ENCODE measurements at regions not wholly inside any gene's neighbourhood (a gene's known extent, or its start where the extent isn't known, plus 50 kb on each side); places are given as distances from the start of the nearest gene placed in this dataset.

- intact Hi-C loops (cut with DNase I; ENCODE audit: low total_unique reads) = no loop called here
- TF ChIP-seq, protein P1, sequence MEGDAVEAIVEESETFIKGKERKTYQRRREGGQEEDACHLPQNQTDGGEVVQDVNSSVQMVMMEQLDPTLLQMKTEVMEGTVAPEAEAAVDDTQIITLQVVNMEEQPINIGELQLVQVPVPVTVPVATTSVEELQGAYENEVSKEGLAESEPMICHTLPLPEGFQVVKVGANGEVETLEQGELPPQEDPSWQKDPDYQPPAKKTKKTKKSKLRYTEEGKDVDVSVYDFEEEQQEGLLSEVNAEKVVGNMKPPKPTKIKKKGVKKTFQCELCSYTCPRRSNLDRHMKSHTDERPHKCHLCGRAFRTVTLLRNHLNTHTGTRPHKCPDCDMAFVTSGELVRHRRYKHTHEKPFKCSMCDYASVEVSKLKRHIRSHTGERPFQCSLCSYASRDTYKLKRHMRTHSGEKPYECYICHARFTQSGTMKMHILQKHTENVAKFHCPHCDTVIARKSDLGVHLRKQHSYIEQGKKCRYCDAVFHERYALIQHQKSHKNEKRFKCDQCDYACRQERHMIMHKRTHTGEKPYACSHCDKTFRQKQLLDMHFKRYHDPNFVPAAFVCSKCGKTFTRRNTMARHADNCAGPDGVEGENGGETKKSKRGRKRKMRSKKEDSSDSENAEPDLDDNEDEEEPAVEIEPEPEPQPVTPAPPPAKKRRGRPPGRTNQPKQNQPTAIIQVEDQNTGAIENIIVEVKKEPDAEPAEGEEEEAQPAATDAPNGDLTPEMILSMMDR (IDR thresholded peaks at IDR 0.05) = no peak
Measured at GRCh38 chr12:131592972-131593371, 117.9 kb upstream of the SFSWAP start.

DNA sequence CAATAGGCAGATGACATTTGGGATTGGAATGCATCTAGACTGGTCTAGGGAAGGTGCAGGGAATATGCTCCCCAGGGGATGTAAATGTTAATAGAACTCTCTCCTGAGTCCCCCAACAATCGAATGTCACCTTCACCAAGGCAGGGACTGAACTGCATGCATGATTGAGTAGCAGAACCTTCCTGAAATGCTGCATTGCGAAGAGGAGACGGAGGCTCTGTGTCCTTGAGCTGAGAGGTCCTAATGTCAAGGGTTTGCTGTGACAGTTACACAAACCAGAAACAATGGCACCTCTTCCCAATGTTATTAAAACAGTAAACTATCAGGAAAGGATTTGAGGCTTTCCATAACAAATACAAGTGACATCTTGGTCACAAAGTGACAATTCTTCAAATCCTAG, 117.5 kb upstream of the SFSWAP start:
- Histone ChIP-seq H3K27ac (no peak overlapping the region), H3K27me3 (peaks cover 0 to 26% of the 10 kb centered on the region in 2 donors), H3K4me1 (no peaks in the 10 kb centered on the region), H3K9me3 (no peaks in the 10 kb centered on the region), H3K4me3 (no peak overlapping the region), H3K36me3 (no peaks in the 10 kb centered on the region)
- no peak for DNase-seq
- intact Hi-C loops (cut with DNase I; ENCODE audit: low total_unique reads) = no loop called here
- TF ChIP-seq, protein P1 (IDR thresholded peaks at IDR 0.05) = no peak

More at GRCh38 chr12:131592972-131593371, 117.9 kb upstream of the SFSWAP start:
- H3K36me3 ChIP-seq = no peaks in the 10 kb centered on the region
- no peak for DNase-seq
- no peak overlapping the region for H3K4me3 ChIP-seq
- no peak overlapping the region for H3K27ac ChIP-seq
- no peaks in the 10 kb centered on the region for H3K9me3 ChIP-seq
- peaks cover 0 to 26% of the 10 kb centered on the region in 2 donors for H3K27me3 ChIP-seq
- H3K4me1 ChIP-seq = no peaks in the 10 kb centered on the region

- Histone ChIP-seq H3K36me3 (no peaks in the 10 kb centered on the region), H3K9me3 (no peaks in the 10 kb centered on the region), H3K27ac (no peak overlapping the region), H3K27me3 (peaks cover 0 to 35% of the 10 kb centered on the region in 2 donors), H3K4me3 (no peak overlapping the region), H3K4me1 (no peaks in the 10 kb centered on the region)
- TF ChIP-seq, protein P1 (IDR thresholded peaks at IDR 0.05) = no peak
- intact Hi-C loops (cut with DNase I; ENCODE audit: low total_unique reads) = no loop called here
- DNase-seq = no peak
Measured at GRCh38 chr12:131596115-131596514, 114.8 kb upstream of the SFSWAP start.

DNA sequence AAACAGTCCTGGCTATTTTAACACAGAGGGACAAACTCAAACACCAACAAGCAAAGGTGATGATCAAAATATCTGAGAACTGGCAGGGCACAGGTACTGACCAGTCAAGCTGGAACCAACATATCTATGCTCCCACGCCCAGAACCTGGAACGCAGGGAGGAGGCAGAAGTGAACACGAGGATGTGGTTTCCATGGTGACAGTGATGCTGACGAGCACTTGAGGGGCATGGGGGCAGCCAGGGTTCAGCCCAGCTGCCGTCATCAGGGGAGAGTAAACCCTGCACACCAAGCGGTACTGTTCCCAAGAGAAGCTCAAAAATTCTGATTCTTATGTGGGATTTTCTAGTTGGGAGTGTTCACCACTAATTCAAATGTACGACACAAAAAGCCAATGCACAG, 113.6 kb upstream of the SFSWAP start:
- Histone ChIP-seq H3K4me1 (no peaks in the 10 kb centered on the region), H3K27me3 (peaks cover 0 to 26% of the 10 kb centered on the region in 2 donors), H3K4me3 (no peak overlapping the region), H3K27ac (no peak overlapping the region), H3K36me3 (no peaks in the 10 kb centered on the region), H3K9me3 (no peaks in the 10 kb centered on the region)
- no peak for DNase-seq
- TF ChIP-seq, protein P1 (IDR thresholded peaks at IDR 0.05) = no peak
- intact Hi-C loops (cut with DNase I; ENCODE audit: low total_unique reads) = no loop called here

GRCh38 chr12:131598717-131599116, 112.2 kb upstream of the SFSWAP start:
- Histone ChIP-seq H3K4me1 (no peaks in the 10 kb centered on the region), H3K36me3 (no peaks in the 10 kb centered on the region), H3K4me3 (no peak overlapping the region), H3K9me3 (no peaks in the 10 kb centered on the region), H3K27ac (no peak overlapping the region), H3K27me3 (peaks cover 0 to 28% of the 10 kb centered on the region in 2 donors)
- no peak for DNase-seq
- intact Hi-C loops (cut with DNase I; ENCODE audit: low total_unique reads) = no loop called here
- TF ChIP-seq, protein P1 (IDR thresholded peaks at IDR 0.05) = no peak
